Erythroblast (primary cell): ENCODE measurements at regions not wholly inside any gene's neighbourhood (a gene's known extent, or its start where the extent isn't known, plus 50 kb on each side); places are given as distances from the start of the nearest gene placed in this dataset.
"Not testable (repeated sequence)": the region's sequence is repeated elsewhere in the genome, so short reads cannot be mapped to it uniquely, and the experiment has no call there.

ENCODE experiments used
- DNase-seq, 2 experiments: peaks; one replicate each; lab custom pipeline; 2025; lab: John Stamatoyannopoulos, UW
- GATA1 ChIP-seq: IDR thresholded peaks from 2 replicates; pipeline ENCODE4 v1.6.1; 2011; ENCODE audit warnings: low read depth, mild to moderate bottlenecking, control low read depth, low read length, moderate library complexity
- POLR2A ChIP-seq: IDR thresholded peaks from 2 replicates; pipeline ENCODE4 v1.6.1; 2011; ENCODE audit warnings: mild to moderate bottlenecking, low read length

DNA sequence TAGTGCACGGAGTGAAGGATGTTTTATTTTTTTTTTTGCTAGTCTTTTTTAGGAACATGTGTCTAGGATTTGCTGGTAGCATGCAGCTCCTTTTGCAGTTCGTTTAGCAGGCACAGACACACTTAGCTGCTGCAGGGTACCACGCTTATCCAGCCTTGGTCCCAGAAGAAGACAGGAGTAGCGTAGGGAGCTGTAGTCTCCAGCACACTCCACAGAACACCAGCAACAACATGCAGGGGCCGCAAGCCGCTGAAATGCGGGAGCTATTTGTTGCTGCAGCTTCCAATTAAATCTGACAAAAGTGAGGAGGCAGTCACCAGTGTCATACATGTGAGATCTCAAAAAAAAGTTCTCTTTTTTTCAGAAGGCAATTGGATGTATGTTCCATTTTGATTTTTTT is 486.2 kb upstream of the KLF6 start:
- no peak for DNase-seq
- TF ChIP-seq POLR2A (no peak), GATA1 (no peak)

DNA sequence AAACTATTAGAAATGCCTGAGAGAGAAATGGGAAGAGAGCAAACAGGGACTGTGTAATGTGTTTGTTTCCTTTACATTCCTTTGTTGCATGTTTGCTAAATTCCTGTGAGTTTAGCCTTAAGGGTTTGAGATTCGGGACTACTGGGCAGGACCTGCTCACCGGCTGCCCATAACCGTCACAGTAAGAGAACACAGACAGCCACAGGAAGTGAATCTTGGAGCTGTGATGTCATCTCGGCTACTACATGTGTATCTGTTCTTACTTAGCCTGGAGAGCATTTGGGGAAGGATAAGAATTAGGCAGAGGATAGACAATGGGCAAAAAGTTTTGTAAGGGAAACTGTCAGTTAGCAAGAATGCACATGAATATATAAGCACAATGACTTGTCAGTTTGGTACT is 485.1 kb upstream of the KLF6 start:
- TF ChIP-seq POLR2A, result no peak
- no peak for TF ChIP-seq GATA1
- no peak for DNase-seq

DNA sequence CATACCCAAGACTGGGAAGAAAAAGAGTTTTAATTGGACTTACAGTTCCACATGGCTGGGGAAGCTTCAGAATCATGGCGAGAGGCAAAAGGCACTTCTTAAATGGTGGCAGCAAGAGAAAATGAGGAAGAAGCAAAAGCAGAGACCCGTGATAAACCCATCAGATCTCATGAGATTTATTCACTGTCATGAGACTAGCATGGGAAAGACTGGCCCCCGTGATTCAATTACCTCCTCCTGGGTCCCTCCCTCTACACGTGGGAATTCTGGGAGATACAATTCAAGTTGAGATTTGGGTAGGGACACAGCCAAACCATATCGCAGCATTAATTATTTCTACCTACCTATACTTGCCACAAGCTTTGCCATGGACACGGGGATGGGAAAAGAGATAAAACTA is 483.5 kb upstream of the KLF6 start:
- DNase-seq, result not testable (repeated sequence)

DNA sequence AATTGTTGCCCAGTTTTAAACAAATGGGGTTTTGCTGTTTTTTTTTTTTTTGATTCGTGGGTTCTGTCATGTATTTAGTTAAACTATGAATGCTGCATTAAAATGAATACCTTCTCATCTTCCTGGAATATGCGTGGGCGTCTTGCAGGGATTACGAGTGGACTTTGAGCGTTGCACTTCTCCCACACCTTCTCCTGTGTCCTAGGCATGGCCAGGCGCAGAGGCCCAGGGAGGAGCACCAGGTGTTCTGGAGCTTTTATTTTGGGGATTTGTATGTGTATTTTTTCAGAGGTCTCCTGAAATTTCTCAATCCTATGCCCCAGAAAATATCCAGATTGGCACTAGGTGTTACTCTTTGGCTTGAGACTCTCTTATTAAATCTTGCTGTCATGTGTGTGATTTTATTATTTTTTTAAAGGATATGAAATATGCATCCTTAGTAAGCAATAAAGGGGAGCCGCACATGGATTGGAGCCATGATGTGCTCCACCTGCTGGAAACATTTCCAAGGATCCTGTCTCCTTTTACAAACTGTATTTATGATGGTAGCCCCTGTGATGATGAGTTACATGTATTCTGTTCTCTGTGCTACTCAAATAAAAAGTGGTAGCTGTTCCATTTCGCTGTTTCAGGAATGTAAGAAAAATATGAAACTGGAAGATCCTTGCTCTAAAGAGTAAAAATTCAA is 482.2 kb upstream of the KLF6 start:
- TF ChIP-seq POLR2A (no peak), GATA1 (no peak)
- DNase-seq, result no peak

DNA sequence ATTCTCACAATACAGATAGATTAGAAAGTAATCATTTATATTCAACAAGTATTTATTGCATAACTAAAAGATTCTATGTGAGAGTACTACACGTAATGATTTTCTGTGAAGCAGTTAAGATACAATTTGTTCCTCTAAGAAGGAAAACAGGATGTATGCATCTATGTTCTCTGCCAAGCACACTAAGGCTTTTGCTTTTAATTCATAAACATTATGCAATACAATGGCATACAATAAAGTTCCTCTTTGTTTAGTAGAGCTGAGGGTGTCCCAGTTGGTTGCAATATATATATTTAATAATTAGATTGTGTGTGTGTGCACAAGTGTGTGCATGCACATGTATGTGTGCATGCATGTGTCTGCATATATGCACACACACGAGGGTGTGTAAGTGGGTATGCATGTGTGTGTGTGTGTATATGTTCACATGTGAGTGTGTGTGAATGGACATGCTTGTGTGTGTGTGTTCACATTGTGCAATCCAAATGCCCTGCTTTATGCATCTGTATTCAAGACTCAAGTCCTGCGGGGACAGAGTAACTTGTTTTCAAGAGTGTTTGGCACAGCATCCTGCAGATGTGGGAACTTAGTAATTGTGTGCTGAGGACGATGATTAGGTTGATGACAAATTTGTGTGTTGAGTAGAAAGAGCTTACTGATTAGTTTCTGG is 481.5 kb upstream of the KLF6 start:
- TF ChIP-seq POLR2A, result no peak
- no peak for TF ChIP-seq GATA1
- no peak for DNase-seq

DNA sequence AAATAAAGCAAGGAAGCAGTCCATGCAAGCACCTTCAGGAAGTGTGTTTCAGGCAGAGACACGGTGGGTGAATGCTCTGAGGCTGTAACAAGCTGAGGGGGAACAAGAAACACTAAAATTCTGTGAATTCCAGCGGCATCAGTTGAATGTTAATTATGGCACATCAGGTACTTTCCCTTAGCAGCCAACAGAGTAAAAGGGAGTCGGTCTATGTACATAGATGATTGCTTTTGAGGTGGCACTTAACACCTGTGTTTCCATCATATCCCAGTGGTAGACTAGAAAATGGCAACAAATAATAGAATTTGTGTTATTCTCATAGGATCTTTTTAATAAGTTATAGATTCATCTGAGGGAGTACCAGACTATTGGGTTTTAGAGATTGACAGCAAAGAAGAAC is 481.0 kb upstream of the KLF6 start:
- TF ChIP-seq POLR2A (no peak), GATA1 (no peak)
- no peak for DNase-seq

DNA sequence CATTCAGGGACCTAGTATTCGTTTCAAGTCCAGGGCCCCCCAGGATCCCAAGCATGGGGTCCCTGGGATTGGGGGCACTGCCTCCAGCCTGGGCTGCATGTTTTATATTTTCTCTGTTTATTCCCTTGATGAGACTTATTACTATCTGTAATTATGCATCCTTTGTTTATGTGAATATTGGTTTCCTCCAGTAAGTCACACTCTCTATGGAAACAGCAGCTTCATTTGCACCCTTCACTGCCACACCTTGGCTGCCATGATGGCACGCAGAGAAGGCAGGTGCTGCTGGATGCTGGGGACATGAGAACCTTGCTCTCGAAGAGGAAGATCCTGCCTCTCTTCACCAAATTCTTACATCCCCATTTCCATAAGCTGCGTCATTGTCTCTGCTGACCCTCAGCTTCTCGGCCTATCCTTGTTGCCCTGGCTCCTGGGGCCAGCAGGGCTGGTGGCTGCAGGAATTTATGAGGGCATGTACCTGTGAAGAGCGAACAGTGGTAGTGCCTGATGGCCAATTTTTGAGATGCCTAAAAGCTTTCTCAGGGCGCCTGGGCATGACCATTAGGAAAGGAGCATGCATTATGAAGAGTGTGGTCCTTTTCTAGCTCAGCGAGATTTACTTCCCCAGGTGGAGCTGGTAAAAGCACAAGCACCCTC is 479.3 kb upstream of the KLF6 start:
- TF ChIP-seq GATA1 (no peak), POLR2A (no peak)
- no peak for DNase-seq

DNA sequence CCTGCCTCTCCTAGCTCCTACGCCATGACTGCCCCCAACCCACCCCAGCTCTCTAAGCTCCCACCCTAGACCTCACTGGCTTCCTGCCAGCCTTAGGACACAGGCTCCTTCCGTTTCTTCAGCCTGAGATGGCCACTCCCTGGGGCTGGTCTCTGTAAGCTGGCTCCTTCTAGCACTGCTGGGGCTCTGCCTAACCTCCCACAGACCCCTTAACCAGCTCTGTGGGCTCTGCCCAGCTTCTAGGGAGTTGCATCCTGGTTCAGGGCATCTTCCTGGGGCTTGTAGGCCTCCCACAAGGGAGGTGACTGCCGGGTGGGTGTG is 478.6 kb upstream of the KLF6 start:
- no peak for DNase-seq

DNA sequence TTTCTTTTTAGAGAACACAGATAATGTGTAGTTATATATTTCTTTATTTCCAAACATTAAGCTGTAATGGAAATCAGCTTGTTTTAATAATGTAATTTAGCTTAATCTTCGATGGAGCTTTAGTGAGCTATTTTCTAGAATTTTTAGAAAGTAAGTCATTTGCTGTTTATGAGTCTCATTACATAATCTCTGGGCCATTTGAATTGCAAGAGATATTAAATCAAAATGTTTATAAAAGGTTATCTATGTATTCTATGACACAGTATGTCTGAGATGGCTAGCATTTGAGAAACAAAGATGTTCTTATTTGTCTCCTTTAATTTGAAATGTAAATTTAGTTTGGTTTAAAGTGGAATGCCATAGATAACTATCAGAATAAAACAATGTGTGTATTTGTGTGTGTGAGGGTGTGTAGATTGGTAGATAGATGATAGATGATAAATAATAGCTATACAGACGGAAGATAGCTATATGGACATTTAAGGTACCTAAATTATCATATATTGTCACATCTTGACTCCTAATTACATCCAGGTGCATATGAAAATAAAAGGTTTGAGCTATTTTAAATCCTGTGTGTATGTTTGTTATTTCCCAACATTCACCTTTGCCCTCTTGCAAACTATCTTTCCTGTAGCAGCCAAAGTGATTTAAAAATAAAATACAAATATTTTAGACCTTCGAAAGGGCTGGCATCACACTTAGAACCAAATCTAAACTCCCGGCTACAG is 478.0 kb upstream of the KLF6 start:
- TF ChIP-seq POLR2A (no peak), GATA1 (no peak)
- no peak for DNase-seq

More for the DNA sequence above, 478.6 kb upstream of the KLF6 start:
- TF ChIP-seq GATA1, result no peak
- no peak for TF ChIP-seq POLR2A

DNA sequence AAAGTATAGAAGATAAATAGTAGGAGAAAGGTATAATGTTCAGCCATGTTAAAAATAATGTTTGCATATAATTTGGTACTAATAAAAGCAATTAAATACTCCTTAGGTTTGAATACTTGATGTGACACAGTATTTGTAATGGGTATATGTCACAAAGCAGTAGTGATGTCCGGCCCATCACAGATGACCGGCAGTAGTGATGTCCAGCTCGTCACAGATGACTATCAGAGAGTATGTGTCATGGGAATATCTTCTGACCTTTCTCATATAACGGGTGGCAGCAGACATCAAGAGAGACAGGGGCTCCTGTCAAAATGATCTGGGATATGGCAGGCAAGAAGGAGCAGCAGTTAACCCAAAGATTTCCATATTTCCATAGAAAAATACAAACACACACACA is 477.4 kb upstream of the KLF6 start:
- TF ChIP-seq POLR2A, result no peak
- TF ChIP-seq GATA1, result no peak
- no peak for DNase-seq

DNA sequence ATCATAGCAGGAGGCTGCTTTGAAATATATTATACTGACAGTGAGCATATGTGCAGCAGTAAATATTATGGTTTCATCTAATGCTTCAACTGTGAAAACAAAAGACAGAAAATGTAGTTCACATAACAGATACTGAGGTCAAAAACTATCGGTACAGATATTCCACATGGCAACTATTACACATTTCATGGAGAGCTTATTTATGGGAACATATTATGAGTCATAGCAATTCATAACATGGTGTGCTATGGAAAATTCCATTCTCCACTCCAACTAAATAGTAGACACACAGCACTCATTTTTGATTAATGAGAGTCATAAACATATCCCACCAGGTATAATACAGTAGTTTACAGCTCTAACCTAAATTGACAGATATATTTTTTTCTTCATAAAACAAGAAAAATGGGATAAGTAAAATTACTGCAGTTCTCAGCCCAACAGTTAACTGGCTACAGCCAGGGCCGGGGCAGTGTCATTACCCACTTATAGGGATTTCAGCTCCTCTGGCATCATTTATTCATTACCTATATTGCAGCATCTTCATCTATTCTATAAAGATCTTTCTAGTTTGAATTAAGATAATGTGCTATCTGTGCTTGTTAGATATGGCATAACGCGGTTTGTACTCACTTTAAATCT is 475.6 kb upstream of the KLF6 start:
- no peak for TF ChIP-seq POLR2A
- TF ChIP-seq GATA1, result no peak
- DNase-seq, result no peak

DNA sequence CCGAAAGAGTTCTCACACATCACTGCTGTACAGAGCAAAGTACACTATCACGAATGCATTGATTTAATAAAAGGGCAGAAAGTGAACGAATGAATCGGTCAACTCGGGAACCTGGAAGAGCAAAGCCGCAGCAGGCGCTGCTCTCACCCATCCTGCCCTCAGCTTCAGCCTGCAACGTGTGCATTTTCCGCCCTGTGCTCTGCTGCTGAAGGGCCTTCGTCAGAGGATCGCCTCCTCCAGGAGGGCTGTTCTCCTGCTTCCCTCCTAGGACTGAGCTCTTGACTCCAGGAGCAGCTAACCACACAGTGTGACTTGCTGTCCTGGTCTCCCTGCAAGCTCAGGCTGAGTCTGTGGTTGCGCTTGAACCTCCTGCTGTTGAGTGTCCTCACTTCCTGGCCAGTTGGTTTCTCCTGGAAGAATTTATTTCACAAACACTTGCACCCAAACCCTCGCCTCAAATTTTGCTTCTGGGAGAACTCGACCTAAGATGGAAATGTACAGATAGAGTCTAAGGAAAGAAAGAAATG is 473.0 kb upstream of the KLF6 start:
- DNase-seq, result no peak
- TF ChIP-seq POLR2A, result no peak
- no peak for TF ChIP-seq GATA1

DNA sequence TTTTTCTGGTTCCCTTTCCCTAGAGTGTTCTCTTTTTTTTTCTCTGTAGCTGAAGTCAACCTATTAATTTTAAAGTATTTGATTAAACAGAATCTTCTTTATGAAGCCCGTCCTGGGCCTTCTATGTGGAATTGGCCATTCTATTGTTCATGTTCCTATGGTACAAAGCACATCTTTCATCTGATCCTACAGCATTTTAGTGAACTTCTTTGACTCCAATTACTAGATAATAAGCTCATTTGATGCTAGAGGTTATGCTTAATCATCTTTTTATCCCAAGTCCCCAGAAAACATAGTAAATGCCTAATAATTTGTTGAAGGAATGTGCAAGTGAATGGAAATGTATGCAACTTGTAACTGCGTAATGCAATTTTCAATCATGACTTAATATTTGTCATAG is 472.0 kb upstream of the KLF6 start:
- no peak for DNase-seq
- TF ChIP-seq GATA1 (no peak), POLR2A (no peak)
